T-helper 2 cell treated with Interferon-gamma antibody and Interleukin-4, amounts not matched to agents 5 μg/mL and 100 μg/mL, for 36 hours (primary cell): ENCODE measurements at regions not wholly inside any gene's neighbourhood (a gene's known extent, or its start where the extent isn't known, plus 50 kb on each side); places are given as distances from the start of the nearest gene placed in this dataset.

Experiments
- DNase-seq: peaks from one replicate; pipeline ENCODE4 v3.0.0; 2021; ENCODE audit warnings: low spot score
- H3K27ac Mint-ChIP-seq: one replicate; pipeline ENCODE4 v1.8.0; 2021; ENCODE audit warnings: mild to moderate bottlenecking, mixed read lengths
- H3K27me3 Mint-ChIP-seq: one replicate; pipeline ENCODE4 v1.8.0; 2021; ENCODE audit warnings: low read depth, mixed read lengths
- H3K36me3 Mint-ChIP-seq: one replicate; pipeline ENCODE4 v1.8.0; 2021; ENCODE audit warnings: low read depth, mixed read lengths
- H3K4me1 Mint-ChIP-seq: one replicate; pipeline ENCODE4 v1.8.0; 2021; ENCODE audit warnings: low read depth, mixed read lengths
- H3K4me3 Mint-ChIP-seq: one replicate; pipeline ENCODE4 v1.8.0; 2022; ENCODE audit warnings: mild to moderate bottlenecking, moderate library complexity, mixed read lengths
- H3K9me3 Mint-ChIP-seq: one replicate; pipeline ENCODE4 v1.8.0; 2021; ENCODE audit warnings: mixed read lengths

DNA sequence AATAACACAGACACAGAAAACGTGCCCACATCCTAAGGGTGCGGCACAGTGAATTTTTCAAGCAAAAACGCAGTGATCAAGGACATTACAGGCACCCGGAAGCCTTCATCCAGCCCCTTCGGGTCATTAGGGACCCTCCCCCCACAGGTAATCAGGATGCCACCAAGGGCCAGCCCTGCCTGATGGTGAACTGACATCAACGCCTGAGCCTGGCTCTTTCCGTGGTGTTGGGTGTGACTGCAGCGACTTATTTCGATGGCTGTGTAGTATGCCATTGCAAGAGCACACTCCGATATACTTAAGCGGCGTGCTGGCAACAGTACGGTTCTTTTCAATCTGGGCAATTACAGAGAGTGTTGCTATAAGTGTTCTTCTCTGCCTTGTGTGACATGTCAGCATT is 310.0 kb upstream of the IRX1 start:
- Mint-ChIP-seq H3K27ac (no peak overlapping the region), H3K27me3 (no peaks in the 10 kb centered on the region), H3K36me3 (no peaks in the 10 kb centered on the region), H3K4me1 (no peaks in the 10 kb centered on the region), H3K4me3 (no peak overlapping the region), H3K9me3 (peaks cover 12% of the 10 kb centered on the region)
- no peak for DNase-seq

GRCh38 chr5:3284506-3284905 is 311.1 kb upstream of the IRX1 start:
- H3K36me3 Mint-ChIP-seq, result no peaks in the 10 kb centered on the region
- H3K9me3 Mint-ChIP-seq, result peaks cover 12% of the 10 kb centered on the region
- H3K27ac Mint-ChIP-seq, result no peak overlapping the region
- no peaks in the 10 kb centered on the region for H3K27me3 Mint-ChIP-seq
- no peaks in the 10 kb centered on the region for H3K4me1 Mint-ChIP-seq
- no peak for DNase-seq
- H3K4me3 Mint-ChIP-seq, result no peak overlapping the region

DNA sequence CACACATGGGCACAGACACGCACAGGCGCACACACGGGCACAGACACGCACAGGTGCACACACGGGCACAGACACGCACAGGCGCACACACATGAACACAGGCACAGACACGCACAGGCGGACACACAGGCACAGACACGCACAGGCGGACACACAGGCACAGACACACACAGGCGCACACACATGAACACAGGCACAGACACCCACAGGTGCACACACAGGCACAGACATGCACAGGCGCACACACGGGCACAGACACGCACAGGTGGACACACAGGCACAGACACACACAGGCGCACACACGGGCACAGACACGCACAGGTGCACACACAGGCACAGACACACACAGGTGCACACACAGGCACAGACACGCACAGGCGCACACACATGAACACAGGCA is 312.8 kb upstream of the IRX1 start:
- Mint-ChIP-seq H3K4me1 (no peaks in the 10 kb centered on the region), H3K27me3 (no peaks in the 10 kb centered on the region), H3K9me3 (peaks cover 10% of the 10 kb centered on the region), H3K36me3 (no peaks in the 10 kb centered on the region), H3K4me3 (no peak overlapping the region), H3K27ac (no peak overlapping the region)
- DNase-seq, result no peak

DNA sequence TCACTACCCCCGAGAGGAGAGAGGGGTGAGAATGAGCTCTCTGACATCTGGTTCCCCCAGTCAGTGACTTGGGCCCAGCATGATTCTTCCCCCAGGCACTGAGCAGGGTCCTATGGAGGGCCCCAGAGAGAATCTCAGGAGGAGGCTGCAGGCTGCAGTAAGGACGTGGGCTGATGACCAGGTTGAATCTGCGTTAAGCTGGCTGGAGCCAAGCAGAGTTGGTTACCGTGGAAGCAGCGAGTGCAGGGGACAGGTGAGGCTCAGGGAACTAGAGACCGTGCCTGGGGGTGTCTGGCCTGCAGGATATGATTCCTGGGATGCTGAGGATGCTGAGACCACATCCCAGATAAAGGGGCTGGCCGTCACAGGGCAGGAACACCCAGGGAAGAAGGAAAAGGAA is 314.3 kb upstream of the IRX1 start:
- peaks cover 10% of the 10 kb centered on the region for H3K9me3 Mint-ChIP-seq
- DNase-seq, result no peak
- no peak overlapping the region for H3K4me3 Mint-ChIP-seq
- no peaks in the 10 kb centered on the region for H3K4me1 Mint-ChIP-seq
- H3K36me3 Mint-ChIP-seq, result no peaks in the 10 kb centered on the region
- no peaks in the 10 kb centered on the region for H3K27me3 Mint-ChIP-seq
- H3K27ac Mint-ChIP-seq, result no peak overlapping the region

DNA sequence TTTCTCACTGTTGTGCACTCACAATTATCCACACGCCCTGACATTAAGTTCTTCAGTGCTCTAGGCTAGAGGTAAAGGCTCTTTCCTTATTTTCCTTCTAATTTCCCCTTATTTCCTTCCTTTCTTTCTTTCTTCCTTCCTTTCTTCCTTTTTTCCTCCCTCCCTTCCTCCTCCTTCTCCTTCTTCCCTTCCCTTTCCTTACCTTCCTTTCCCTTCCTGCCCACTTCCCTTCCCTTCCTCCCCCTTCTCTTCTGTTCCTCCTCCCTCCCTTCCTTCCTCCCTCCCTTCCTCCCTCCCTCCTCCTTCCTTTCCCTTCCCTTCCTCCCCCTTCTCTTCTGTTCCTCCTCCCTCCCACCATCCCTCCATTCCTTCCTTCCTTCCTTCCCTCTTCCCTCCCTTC is 317.0 kb upstream of the IRX1 start:
- peaks cover 20% of the 10 kb centered on the region for H3K9me3 Mint-ChIP-seq
- H3K4me3 Mint-ChIP-seq, result no peak overlapping the region
- no peak overlapping the region for H3K27ac Mint-ChIP-seq
- no peaks in the 10 kb centered on the region for H3K36me3 Mint-ChIP-seq
- no peak for DNase-seq
- H3K27me3 Mint-ChIP-seq, result no peaks in the 10 kb centered on the region
- no peaks in the 10 kb centered on the region for H3K4me1 Mint-ChIP-seq

DNA sequence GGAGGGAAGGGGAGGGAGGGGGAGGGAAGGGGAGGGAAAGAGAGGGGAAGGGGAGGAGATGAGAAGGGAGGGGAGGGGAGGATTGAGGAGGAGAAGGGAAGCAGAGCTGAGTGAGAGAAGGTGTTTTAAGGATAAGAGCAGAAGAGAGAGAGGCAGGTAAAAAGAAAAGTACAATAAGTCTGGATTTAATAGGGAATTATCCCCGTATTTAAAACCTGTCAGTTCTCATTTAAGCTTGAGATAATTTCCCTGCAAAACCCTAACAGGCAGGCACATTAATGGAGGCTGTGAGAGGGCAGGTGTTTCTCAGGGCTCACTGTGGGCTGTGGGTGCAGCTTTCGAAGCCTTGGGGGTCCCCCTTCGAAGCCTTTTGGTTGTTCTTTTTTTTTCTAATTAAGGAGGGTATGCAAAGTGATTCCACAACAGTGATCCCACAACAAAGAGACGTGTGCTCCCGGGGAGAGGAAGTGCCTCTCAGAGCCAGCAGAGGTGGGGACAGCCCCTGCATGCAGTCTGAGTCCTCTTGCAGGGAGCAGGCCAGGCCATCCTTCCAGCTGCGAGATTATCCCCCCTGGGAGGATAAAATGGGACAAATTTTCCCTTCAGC is 317.9 kb upstream of the IRX1 start:
- no peaks in the 10 kb centered on the region for H3K4me1 Mint-ChIP-seq
- H3K4me3 Mint-ChIP-seq, result no peak overlapping the region
- no peaks in the 10 kb centered on the region for H3K36me3 Mint-ChIP-seq
- H3K27me3 Mint-ChIP-seq, result no peaks in the 10 kb centered on the region
- H3K27ac Mint-ChIP-seq, result no peak overlapping the region
- H3K9me3 Mint-ChIP-seq, result peaks cover 19% of the 10 kb centered on the region
- DNase-seq, result no peak

GRCh38 chr5:3276896-3277295 is 318.7 kb upstream of the IRX1 start:
- Mint-ChIP-seq H3K4me1 (no peaks in the 10 kb centered on the region), H3K4me3 (no peak overlapping the region), H3K27ac (no peak overlapping the region), H3K36me3 (no peaks in the 10 kb centered on the region), H3K27me3 (no peaks in the 10 kb centered on the region), H3K9me3 (peaks cover 17% of the 10 kb centered on the region)
- no peak for DNase-seq

DNA sequence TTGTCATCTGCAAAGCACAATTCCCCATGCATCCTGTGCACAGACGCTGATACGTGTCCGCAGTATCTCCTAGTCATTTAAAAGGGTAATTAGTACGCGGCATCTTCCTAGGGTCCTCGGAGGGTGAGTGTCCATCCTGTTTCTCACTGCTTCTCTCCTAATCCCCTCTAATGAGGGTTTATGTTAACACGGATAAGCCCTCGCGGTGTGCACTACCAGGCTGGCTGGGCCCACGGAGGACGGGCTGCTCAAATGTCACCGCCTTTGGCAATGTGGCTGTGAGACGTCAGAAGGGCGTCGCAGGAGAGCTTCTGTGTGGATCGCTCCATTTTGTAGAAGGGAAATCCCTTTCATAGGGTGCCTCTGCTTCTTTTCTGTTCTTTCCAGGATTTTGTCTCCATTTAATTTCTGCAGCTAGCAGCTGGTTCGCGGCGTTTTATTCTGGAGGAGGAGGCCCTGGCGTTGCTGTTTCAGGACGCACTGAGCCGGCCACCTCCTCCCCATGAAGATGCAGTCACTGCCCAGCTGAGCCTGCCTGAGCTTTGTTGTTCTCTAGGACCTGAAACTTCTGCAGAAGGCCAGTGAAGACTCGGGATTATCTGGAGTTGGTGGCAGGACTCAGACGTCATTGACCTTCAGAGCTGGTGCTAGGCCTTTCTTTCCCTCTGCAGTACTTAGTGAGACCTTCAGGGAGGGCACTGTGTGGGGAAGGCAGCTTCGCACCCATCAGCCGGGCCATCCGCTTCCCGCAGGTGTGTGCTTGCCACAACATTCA is 326.1 kb upstream of the IRX1 start:
- Mint-ChIP-seq H3K4me3 (no peak overlapping the region), H3K36me3 (no peaks in the 10 kb centered on the region), H3K4me1 (no peaks in the 10 kb centered on the region), H3K27ac (no peak overlapping the region), H3K9me3 (peaks cover 10% of the 10 kb centered on the region), H3K27me3 (no peaks in the 10 kb centered on the region)
- no peak for DNase-seq

DNA sequence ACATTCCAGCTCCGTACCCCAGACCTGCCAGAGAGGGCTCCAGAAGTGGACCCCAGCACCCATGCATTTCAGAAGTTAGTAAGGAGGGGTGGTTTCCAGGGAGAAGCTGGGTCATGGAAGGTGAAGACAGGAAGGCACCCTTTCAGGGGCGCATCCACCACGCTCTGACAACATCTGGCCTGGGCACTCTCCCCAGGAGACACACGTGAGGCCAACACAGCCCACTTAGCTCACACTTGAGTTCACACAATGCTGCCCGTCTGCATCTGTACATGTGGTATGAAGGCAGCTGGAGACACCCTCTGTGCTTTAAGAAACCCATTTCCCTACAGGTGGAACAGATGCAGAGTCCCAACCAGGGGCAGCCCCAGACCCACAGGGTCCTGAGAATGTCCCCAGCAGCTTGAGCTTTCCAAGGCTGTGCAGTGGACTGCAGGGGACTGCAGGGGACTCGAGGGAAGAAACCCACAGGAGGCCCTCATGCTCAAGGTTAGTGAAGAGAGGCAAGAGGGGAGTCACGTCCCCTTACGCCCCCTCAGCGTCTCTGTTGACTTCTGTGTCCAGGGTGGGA is 326.8 kb upstream of the IRX1 start:
- H3K4me3 Mint-ChIP-seq, result no peak overlapping the region
- H3K9me3 Mint-ChIP-seq, result peaks cover 4% of the 10 kb centered on the region
- no peak for DNase-seq
- H3K27me3 Mint-ChIP-seq, result no peaks in the 10 kb centered on the region
- no peaks in the 10 kb centered on the region for H3K4me1 Mint-ChIP-seq
- no peak overlapping the region for H3K27ac Mint-ChIP-seq
- no peaks in the 10 kb centered on the region for H3K36me3 Mint-ChIP-seq

DNA sequence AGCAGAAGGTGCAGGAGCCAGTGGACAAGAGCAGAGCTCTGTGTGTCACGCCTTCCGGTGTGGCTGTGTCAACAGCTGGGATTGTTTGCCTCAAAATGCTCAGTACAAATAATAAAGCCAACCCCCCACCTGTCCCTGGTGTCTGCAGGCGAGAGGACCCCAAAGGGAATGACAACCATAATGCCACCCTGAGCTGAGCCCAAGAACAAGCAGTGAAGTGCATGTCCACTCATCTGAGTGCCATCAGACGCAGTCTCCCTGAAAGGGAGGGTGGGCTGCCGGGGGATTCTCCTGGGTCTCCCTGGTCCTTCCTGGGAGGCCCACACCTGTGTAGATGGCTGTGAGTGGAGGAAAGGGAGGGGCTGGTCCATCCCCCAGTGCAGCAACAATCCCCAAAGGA is 328.8 kb upstream of the IRX1 start:
- H3K27ac Mint-ChIP-seq, result no peak overlapping the region
- no peaks in the 10 kb centered on the region for H3K4me1 Mint-ChIP-seq
- no peak for DNase-seq
- H3K36me3 Mint-ChIP-seq, result no peaks in the 10 kb centered on the region
- peaks cover 6% of the 10 kb centered on the region for H3K9me3 Mint-ChIP-seq
- H3K4me3 Mint-ChIP-seq, result no peak overlapping the region
- H3K27me3 Mint-ChIP-seq, result no peaks in the 10 kb centered on the region

DNA sequence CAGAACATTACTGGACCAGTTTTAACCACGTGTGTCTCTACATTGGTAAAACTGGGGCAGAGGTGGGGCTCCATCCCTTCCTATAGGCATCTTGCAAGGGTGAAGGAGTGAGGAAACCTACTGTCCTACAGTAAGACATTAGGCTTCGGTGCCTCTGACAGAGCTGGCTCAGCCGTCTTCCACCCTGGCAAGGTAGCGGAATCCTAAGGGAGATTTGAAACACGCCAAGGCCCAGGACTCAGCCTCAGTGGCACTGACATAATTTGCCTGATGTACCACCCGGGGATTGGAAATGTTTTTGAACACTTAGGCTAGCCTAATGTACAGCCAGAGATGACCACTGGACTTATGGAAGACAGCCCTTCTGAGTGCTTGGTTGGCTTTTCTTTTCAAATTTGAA is 329.7 kb upstream of the IRX1 start:
- DNase-seq, result no peak
- no peak overlapping the region for H3K27ac Mint-ChIP-seq
- no peaks in the 10 kb centered on the region for H3K4me1 Mint-ChIP-seq
- H3K4me3 Mint-ChIP-seq, result no peak overlapping the region
- no peaks in the 10 kb centered on the region for H3K27me3 Mint-ChIP-seq
- peaks cover 9% of the 10 kb centered on the region for H3K9me3 Mint-ChIP-seq
- no peaks in the 10 kb centered on the region for H3K36me3 Mint-ChIP-seq

GRCh38 chr5:3265131-3265885 is 330.3 kb upstream of the IRX1 start:
- Mint-ChIP-seq H3K9me3 (peaks cover 11% of the 10 kb centered on the region), H3K27me3 (no peaks in the 10 kb centered on the region), H3K4me1 (no peaks in the 10 kb centered on the region), H3K4me3 (no peak overlapping the region), H3K36me3 (no peaks in the 10 kb centered on the region), H3K27ac (no peak overlapping the region)
- DNase-seq, result no peak

GRCh38 chr5:3262451-3262850 is 333.2 kb upstream of the IRX1 start:
- no peak for DNase-seq
- Mint-ChIP-seq H3K9me3 (peaks cover 17% of the 10 kb centered on the region), H3K27ac (no peak overlapping the region), H3K27me3 (no peaks in the 10 kb centered on the region), H3K36me3 (no peaks in the 10 kb centered on the region), H3K4me3 (no peak overlapping the region), H3K4me1 (no peaks in the 10 kb centered on the region)

GRCh38 chr5:3261081-3261480 is 334.6 kb upstream of the IRX1 start:
- Mint-ChIP-seq H3K9me3 (peaks cover 17% of the 10 kb centered on the region), H3K27me3 (no peaks in the 10 kb centered on the region), H3K36me3 (no peaks in the 10 kb centered on the region), H3K4me1 (no peaks in the 10 kb centered on the region), H3K27ac (no peak overlapping the region), H3K4me3 (no peak overlapping the region)
- no peak for DNase-seq
